Fibroblast of lung (primary cell): ENCODE measurements at regions not wholly inside any gene's neighbourhood (a gene's known extent, or its start where the extent isn't known, plus 50 kb on each side); places are given as distances from the start of the nearest gene placed in this dataset.

Experiments used
- DNase-seq, 2 donors: peaks; one replicate each; pipeline versions ENCODE4 v3.0.0 to v3.0.0-alpha.2; 2010; ENCODE audit warnings: low read depth in 2 of 2
- H2AFZ ChIP-seq: 2 replicates; pipeline ENCODE4 v1.5.1; 2012; ENCODE audit warnings: low read length, control low read depth, inconsistent platforms
- H3K27ac ChIP-seq: 2 replicates; pipeline ENCODE4 v1.5.1; 2011; ENCODE audit warnings: low read length, control low read depth; ENCODE audit not compliant: insufficient read depth
- H3K27me3 ChIP-seq: 2 replicates; pipeline ENCODE4 v1.5.1; 2011; ENCODE audit warnings: mild to moderate bottlenecking, low read length; ENCODE audit not compliant: control insufficient read depth, insufficient read depth
- H3K36me3 ChIP-seq: 2 replicates; pipeline ENCODE4 v1.5.1; 2011; ENCODE audit warnings: low read length; ENCODE audit not compliant: control insufficient read depth, insufficient read depth
- H3K4me1 ChIP-seq: 2 replicates; pipeline ENCODE4 v1.5.1; 2011; ENCODE audit warnings: low read length; ENCODE audit not compliant: control insufficient read depth, insufficient read depth; ENCODE audit errors: extremely low read depth
- H3K4me2 ChIP-seq: 2 replicates; pipeline ENCODE4 v1.5.1; 2011; ENCODE audit warnings: low read length, control low read depth; ENCODE audit not compliant: insufficient read depth; ENCODE audit errors: extremely low read depth
- H3K4me3 ChIP-seq, 4 experiments: fragments of 200-600 bp in 1 of 4; sonication (generic) in 1 of 4; replicated peaks in 1 of 4; 2 replicates each; pipeline ENCODE4 v1.5.1; 2011 to 2016; ENCODE audit warnings: low read length in 4 of 4, low read depth in 3 of 4, mild to moderate bottlenecking in 3 of 4, control low read depth in 2 of 4, inconsistent platforms in 1 of 4, mixed read lengths in 1 of 4; ENCODE audit not compliant: insufficient read depth in 1 of 4; ENCODE audit errors: control extremely low read depth in 1 of 4
- H3K79me2 ChIP-seq: 2 replicates; pipeline ENCODE4 v1.5.1; 2012; ENCODE audit warnings: mild to moderate bottlenecking, low read length, inconsistent platforms; ENCODE audit not compliant: control insufficient read depth, insufficient read depth
- H3K9ac ChIP-seq: 2 replicates; pipeline ENCODE4 v1.5.1; 2011; ENCODE audit warnings: mild to moderate bottlenecking, low read length, control low read depth; ENCODE audit not compliant: insufficient read depth
- H3K9me3 ChIP-seq: 2 replicates; pipeline ENCODE4 v1.5.1; 2012; ENCODE audit warnings: low read depth, low read length; ENCODE audit not compliant: control insufficient read depth, insufficient read depth
- H4K20me1 ChIP-seq: 2 replicates; pipeline ENCODE4 v1.5.1; 2011; ENCODE audit warnings: low read length; ENCODE audit not compliant: control insufficient read depth, insufficient read depth; ENCODE audit errors: extremely low read depth
- EZH2 ChIP-seq: IDR thresholded peaks from 2 replicates; pipeline ENCODE4 v1.5.1; 2012; ENCODE audit warnings: low read length, control low read depth, mild to moderate bottlenecking; ENCODE audit errors: missing control alignments
- TF ChIP-seq, protein P1 (sequence below), 2 donors: IDR thresholded peaks in 1 of 2; conservative IDR thresholded peaks in 1 of 2; 1 replicate in 1 of 2; 2 replicates in 1 of 2; pipeline ENCODE4 v1.5.1; 2011 to 2012; ENCODE audit warnings: low read length in 2 of 2, control low read depth in 1 of 2, inconsistent platforms in 1 of 2, low read depth in 1 of 2, mild to moderate bottlenecking in 1 of 2

DNA sequence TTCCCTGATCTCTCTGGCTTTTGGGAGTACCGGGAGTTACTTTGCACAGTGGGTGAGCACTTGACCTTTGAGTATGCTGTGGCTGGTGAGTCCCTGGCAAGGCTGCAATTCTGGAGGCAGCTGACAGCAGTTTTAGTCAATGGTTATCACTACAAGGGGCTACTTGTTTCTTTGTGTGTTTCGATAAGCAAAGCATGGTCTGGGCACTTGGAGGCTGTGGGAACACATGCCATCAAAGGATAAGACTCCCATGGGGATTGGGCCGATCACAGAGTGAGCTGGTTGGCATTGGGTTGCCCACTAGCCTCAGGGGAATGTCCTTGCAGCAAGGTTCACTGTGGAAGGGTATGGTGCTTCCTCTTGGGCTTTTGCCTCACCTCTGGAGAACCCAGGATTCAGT, 208.2 kb downstream of the SNX13 start:
- Histone ChIP-seq H3K79me2 (no peaks in the 10 kb centered on the region), H2AFZ (no peak overlapping the region), H3K4me3 (no peak overlapping the region), H3K27ac (no peak overlapping the region), H3K4me1 (no peaks in the 10 kb centered on the region), H3K36me3 (no peaks in the 10 kb centered on the region), H3K9ac (no peak overlapping the region), H4K20me1 (no peaks in the 10 kb centered on the region), H3K9me3 (no peaks in the 10 kb centered on the region), H3K4me2 (no peak overlapping the region), H3K27me3 (no peaks in the 10 kb centered on the region)
- no peak for DNase-seq
- TF ChIP-seq, protein P1, sequence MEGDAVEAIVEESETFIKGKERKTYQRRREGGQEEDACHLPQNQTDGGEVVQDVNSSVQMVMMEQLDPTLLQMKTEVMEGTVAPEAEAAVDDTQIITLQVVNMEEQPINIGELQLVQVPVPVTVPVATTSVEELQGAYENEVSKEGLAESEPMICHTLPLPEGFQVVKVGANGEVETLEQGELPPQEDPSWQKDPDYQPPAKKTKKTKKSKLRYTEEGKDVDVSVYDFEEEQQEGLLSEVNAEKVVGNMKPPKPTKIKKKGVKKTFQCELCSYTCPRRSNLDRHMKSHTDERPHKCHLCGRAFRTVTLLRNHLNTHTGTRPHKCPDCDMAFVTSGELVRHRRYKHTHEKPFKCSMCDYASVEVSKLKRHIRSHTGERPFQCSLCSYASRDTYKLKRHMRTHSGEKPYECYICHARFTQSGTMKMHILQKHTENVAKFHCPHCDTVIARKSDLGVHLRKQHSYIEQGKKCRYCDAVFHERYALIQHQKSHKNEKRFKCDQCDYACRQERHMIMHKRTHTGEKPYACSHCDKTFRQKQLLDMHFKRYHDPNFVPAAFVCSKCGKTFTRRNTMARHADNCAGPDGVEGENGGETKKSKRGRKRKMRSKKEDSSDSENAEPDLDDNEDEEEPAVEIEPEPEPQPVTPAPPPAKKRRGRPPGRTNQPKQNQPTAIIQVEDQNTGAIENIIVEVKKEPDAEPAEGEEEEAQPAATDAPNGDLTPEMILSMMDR (conservative IDR thresholded peaks at IDR 0.05 in 1 of 2, IDR thresholded peaks at IDR 0.05 in 1 of 2; ENCODE audit: low read depth in 1 of 2, low read length in 2 of 2) = no peak
- no peak for TF ChIP-seq EZH2
